Stimulated activated naive CD8-positive, alpha-beta T cell treated with anti-CD3 and anti-CD28 coated beads, Interleukin-15, amount 100 ng/mL, for 72 hours (primary cell): ENCODE measurements at regions not wholly inside any gene's neighbourhood (a gene's known extent, or its start where the extent isn't known, plus 50 kb on each side); places are given as distances from the start of the nearest gene placed in this dataset.
"Not testable (repeated sequence)": the region's sequence is repeated elsewhere in the genome, so short reads cannot be mapped to it uniquely, and the experiment has no call there.

Experiments
- ATAC-seq: fragments of 150-1000 bp; cut with Tn5 transposase; 2 replicates; pipeline ENCODE4 v1.10.0; 2021; ENCODE audit warnings: mild to moderate bottlenecking, moderate library complexity
- DNase-seq, 2 donors: peaks; one replicate each; pipeline ENCODE4 v3.0.0; 2021 to 2022
- H3K27ac Mint-ChIP-seq, 2 donors: one replicate each; pipeline ENCODE4 v1.8.0; 2022; ENCODE audit warnings: mild to moderate bottlenecking in 2 of 2, mixed read lengths in 2 of 2, moderate library complexity in 2 of 2
- H3K27me3 Mint-ChIP-seq: one replicate; pipeline ENCODE4 v1.8.0; 2022; ENCODE audit warnings: mixed read lengths
- H3K4me1 Mint-ChIP-seq: one replicate; pipeline ENCODE4 v1.8.0; 2022; ENCODE audit warnings: mild to moderate bottlenecking, mixed read lengths
- H3K4me3 Mint-ChIP-seq, 2 donors: one replicate each; pipeline ENCODE4 v1.8.0; 2022; ENCODE audit warnings: mild to moderate bottlenecking in 2 of 2, mixed read lengths in 2 of 2, moderate library complexity in 1 of 2
- H3K9me3 Mint-ChIP-seq, 2 donors: one replicate each; pipeline ENCODE4 v1.8.0; 2022; ENCODE audit warnings: mixed read lengths in 2 of 2

DNA sequence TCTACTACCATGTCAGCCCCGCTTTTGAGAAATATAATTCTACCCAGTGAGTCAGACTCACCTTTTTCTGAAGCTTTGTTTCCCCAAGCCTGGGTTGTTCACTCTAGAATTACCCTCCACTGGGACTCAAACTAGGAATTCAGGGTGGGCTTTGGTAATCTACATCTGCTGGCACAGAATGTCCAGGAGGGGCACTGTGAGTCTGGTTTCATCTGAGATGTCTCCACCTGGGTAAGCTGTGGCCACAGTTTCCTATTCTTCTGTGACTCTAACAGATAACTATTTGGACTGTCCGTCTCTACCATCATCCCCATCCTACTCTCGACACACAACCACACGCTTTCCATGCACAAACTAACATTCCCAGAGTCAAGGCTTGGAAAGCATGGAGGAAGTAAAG lies 457.2 kb downstream of the STK39 start:
- Mint-ChIP-seq H3K4me3 (no peak overlapping the region), H3K4me1 (no peaks in the 10 kb centered on the region), H3K27ac (no peak overlapping the region), H3K27me3 (peaks cover 21% of the 10 kb centered on the region), H3K9me3 (peaks cover 0 to 7% of the 10 kb centered on the region in 2 donors)
- no peak for DNase-seq
- no peak for ATAC-seq

DNA sequence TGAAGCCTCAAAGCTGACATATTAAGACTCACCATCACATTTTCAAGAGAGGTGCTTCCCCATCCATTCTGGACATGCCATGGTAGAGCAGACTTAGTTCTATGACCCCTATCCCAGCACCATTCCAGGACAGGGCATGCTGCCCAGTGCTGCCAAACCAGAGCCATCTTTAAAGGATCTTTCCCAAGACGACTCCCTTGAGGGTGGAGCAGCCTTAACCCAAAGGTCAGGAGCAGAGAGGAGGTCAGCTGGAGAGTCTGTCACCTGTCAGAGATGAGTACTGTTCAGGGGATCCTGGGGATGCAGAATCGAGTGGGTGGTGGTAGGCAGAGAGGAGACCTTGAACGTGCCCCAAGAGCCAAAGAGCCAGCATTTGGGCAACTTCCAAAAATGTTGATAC lies 459.8 kb downstream of the STK39 start:
- Mint-ChIP-seq H3K4me1 (no peaks in the 10 kb centered on the region), H3K4me3 (no peak overlapping the region), H3K27ac (no peak overlapping the region), H3K9me3 (peaks cover 0 to 7% of the 10 kb centered on the region in 2 donors), H3K27me3 (peaks cover 5% of the 10 kb centered on the region)
- DNase-seq (no peak), ATAC-seq (no peak)

GRCh38 chr2:167787021-167787420 lies 460.4 kb downstream of the STK39 start:
- DNase-seq = no peak
- Mint-ChIP-seq H3K27ac (no peak overlapping the region), H3K4me1 (no peaks in the 10 kb centered on the region), H3K9me3 (peaks cover 0 to 7% of the 10 kb centered on the region in 2 donors), H3K27me3 (no peaks in the 10 kb centered on the region), H3K4me3 (no peak overlapping the region)
- no peak for ATAC-seq

GRCh38 chr2:167785606-167786216 lies 461.7 kb downstream of the STK39 start:
- H3K27me3 Mint-ChIP-seq = no peaks in the 10 kb centered on the region
- DNase-seq (no peak), ATAC-seq (no peak)
- H3K9me3 Mint-ChIP-seq = peaks cover 0 to 7% of the 10 kb centered on the region in 2 donors
- H3K4me3 Mint-ChIP-seq = no peak overlapping the region
- H3K4me1 Mint-ChIP-seq = no peaks in the 10 kb centered on the region
- no peak overlapping the region for H3K27ac Mint-ChIP-seq

DNA sequence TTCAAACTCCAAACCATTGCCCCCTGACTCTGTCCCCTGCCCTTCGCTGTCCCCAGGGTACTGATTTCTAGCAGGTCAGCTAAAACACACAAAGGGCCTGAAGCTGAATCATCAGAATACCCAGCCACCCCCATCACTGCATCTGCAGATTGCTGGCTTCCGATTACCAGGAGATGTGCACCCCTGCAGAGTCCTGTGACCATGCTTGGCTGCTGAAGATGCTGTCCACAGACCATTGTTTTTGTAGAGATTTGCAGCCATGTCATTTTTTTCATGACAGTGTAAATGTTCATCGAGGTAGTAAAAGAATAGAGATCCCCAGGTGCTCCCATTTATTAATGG lies 463.3 kb downstream of the STK39 start:
- Mint-ChIP-seq H3K9me3 (peaks cover 0 to 7% of the 10 kb centered on the region in 2 donors), H3K27me3 (no peaks in the 10 kb centered on the region), H3K4me1 (no peaks in the 10 kb centered on the region), H3K27ac (no peak overlapping the region), H3K4me3 (no peak overlapping the region)
- no peak for DNase-seq
- no peak for ATAC-seq

DNA sequence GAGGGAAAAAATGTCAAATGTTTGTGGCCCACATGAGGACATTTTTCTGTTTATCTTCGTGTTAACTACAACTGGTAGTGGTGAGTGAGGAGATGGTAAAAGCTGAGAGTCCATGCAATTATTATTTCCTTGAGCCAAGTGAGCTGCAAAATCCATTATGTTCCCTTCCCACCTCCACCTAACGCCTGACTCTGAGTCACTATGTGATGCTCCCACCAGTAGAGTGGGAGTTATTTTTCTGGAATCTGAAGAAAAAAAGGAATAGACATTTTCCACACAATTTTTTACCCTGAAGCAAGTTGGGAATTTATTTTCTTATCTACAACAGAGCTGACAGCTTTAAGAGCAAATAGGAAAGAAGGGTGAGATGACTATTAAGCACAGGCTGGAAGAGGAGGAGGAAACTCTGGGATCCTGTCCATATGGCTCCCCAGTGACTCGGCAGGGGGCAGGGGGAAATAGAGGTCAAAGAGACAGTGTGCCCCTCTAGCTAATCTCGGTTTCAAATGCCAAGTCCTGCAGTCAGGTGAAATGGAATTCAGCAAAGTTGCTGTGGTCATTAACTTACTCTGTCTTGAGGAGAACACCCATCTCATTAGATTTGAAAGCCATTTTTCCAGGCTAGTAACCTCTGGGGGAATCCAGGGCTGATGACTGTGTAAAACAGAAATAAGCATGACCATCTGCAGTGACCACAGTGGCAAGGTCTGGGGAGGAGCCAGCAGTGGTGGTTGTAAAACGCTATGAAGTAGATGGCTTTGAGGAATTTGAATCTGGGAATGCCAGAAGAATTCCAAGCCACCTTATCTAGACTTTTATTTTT lies 463.9 kb downstream of the STK39 start:
- DNase-seq = no peak
- ATAC-seq = no peak
- H3K27me3 Mint-ChIP-seq = no peaks in the 10 kb centered on the region
- H3K27ac Mint-ChIP-seq = no peak overlapping the region
- H3K4me1 Mint-ChIP-seq = no peaks in the 10 kb centered on the region
- peaks cover 0 to 7% of the 10 kb centered on the region in 2 donors for H3K9me3 Mint-ChIP-seq
- H3K4me3 Mint-ChIP-seq = no peak overlapping the region

DNA sequence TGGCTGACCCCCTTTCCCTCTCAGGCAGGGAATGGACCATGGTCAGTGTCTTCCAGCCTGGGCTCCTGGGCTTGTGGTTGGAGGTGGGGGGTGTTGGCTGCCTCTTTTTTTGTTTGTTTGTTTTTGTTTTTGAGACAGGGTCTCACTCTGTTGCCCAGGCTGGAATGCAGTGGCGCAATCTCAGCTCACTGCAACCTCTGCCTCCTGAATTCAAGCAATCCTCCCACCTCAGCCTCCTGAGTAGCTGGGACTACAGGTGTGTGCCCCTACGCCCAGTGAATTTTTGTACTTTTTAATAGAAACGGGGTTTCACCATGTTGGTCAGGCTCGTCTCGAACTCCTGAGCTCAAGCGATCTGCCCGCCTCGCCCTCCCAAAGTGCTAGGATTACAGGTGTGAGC lies 465.8 kb downstream of the STK39 start:
- not testable (repeated sequence) for H3K27ac Mint-ChIP-seq, H3K9me3 Mint-ChIP-seq, H3K4me1 Mint-ChIP-seq, ATAC-seq, H3K4me3 Mint-ChIP-seq, DNase-seq, H3K27me3 Mint-ChIP-seq

DNA sequence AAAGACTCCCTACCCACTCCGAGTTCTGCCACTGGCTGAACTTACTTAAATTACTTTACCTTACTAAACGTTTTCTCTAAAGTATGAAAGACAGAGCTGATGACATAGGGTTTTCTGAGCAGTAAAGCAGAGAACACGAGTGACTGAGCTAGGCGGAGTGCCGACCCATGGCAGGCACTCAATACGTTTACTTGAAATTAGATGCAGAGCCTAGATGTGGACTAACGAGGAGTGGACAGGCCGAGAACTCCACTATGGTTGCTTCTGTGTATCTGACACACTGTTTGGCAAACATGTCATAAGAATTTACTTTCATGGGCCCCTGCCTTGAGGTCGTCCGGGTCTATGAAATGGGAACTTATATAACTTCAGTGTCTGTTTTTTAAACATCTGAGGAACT lies 471.0 kb downstream of the STK39 start:
- Mint-ChIP-seq H3K4me3 (no peak overlapping the region), H3K4me1 (no peaks in the 10 kb centered on the region), H3K27ac (no peak overlapping the region), H3K27me3 (no peaks in the 10 kb centered on the region), H3K9me3 (no peaks in the 10 kb centered on the region)
- ATAC-seq = no peak
- no peak for DNase-seq

DNA sequence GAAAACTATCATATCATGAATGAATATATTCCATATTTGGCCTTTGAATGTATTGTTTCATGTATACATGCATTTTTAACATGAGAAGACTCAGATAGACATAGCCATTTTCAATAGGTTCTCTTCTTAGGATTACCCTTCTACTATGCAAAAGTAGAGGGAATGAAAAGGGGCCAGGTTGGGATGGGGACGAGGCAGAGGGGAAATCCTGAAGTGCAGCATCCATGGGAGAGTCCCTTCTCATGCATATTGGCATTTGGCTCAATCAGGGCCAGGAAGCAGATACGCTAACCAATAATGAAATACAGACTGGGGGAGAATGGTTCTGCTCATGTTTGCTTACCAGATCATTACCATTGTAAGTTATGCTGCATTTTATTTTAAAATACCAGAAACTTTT lies 475.8 kb downstream of the STK39 start:
- Mint-ChIP-seq H3K27ac (no peak overlapping the region), H3K4me3 (no peak overlapping the region), H3K4me1 (no peaks in the 10 kb centered on the region), H3K9me3 (peaks cover 0 to 3% of the 10 kb centered on the region in 2 donors), H3K27me3 (no peaks in the 10 kb centered on the region)
- no peak for DNase-seq
- no peak for ATAC-seq

DNA sequence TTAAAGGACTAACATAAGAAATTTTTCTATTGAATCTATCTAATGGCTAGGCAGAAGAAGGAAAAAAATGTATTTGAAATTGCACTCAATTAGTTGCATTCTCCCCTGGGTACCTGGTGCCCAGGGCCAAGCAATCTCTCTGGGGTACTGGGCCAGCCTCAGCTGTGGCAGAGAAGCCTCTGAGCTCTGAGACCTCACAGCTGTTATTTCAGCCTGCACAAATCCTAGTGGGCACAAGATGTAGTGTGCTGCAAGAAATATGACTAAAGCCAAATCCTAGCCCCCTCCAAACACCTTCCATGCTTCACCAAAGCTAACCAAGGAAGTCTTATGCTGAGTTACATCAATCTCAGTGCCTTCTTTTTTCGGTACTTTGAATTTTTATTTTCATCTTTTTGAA lies 478.4 kb downstream of the STK39 start:
- Mint-ChIP-seq H3K27ac (no peak overlapping the region), H3K27me3 (no peaks in the 10 kb centered on the region), H3K9me3 (peaks cover 0 to 3% of the 10 kb centered on the region in 2 donors), H3K4me1 (no peaks in the 10 kb centered on the region), H3K4me3 (no peak overlapping the region)
- DNase-seq (no peak), ATAC-seq (no peak)

GRCh38 chr2:167767830-167768229 lies 479.6 kb downstream of the STK39 start:
- ATAC-seq (no peak), DNase-seq (no peak)
- no peak overlapping the region for H3K27ac Mint-ChIP-seq
- H3K4me1 Mint-ChIP-seq = no peaks in the 10 kb centered on the region
- H3K4me3 Mint-ChIP-seq = no peak overlapping the region
- H3K27me3 Mint-ChIP-seq = no peaks in the 10 kb centered on the region
- H3K9me3 Mint-ChIP-seq = peaks cover 0 to 3% of the 10 kb centered on the region in 2 donors

- no peak overlapping the region for H3K4me3 Mint-ChIP-seq
- H3K4me1 Mint-ChIP-seq = no peaks in the 10 kb centered on the region
- DNase-seq = no peak
- H3K27me3 Mint-ChIP-seq = no peaks in the 10 kb centered on the region
- H3K9me3 Mint-ChIP-seq = peaks cover 0 to 3% of the 10 kb centered on the region in 2 donors
- ATAC-seq = no peak
- H3K27ac Mint-ChIP-seq = no peak overlapping the region
These were observed 482.5 kb downstream of the STK39 start for GRCh38 chr2:167764772-167765341.

GRCh38 chr2:167761465-167762136 lies 485.8 kb downstream of the STK39 start:
- H3K4me3 Mint-ChIP-seq = no peak overlapping the region
- no peaks in the 10 kb centered on the region for H3K4me1 Mint-ChIP-seq
- no peaks in the 10 kb centered on the region for H3K9me3 Mint-ChIP-seq
- no peaks in the 10 kb centered on the region for H3K27me3 Mint-ChIP-seq
- DNase-seq = no peak
- H3K27ac Mint-ChIP-seq = no peak overlapping the region
- ATAC-seq = no peak

DNA sequence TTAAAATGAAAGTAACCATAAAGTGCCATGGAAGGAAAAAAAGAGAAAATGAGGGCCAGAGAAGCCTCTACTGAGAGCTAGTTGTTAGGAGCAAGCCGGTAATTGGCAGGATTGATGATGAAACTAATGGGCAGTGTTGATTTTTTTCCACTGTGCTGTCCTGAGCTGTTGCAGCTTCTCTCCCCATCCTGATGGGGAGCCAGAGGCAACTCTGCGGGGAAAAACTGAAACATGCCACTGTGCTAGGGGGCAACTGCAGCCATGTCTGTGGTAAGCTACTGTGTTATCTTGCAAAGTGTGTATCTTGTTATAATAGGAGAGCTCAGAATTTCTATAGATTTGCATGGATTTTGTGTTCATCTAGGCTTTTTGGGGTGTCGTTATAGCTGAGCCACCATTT lies 487.9 kb downstream of the STK39 start:
- H3K4me3 Mint-ChIP-seq = no peak overlapping the region
- no peaks in the 10 kb centered on the region for H3K27me3 Mint-ChIP-seq
- no peaks in the 10 kb centered on the region for H3K9me3 Mint-ChIP-seq
- ATAC-seq (no peak), DNase-seq (no peak)
- H3K4me1 Mint-ChIP-seq = no peaks in the 10 kb centered on the region
- H3K27ac Mint-ChIP-seq = no peak overlapping the region

- Mint-ChIP-seq H3K9me3 (no peaks in the 10 kb centered on the region), H3K27ac (no peak overlapping the region)
- ATAC-seq = no peak
These were observed 489.1 kb downstream of the STK39 start for GRCh38 chr2:167758292-167758691.

DNA sequence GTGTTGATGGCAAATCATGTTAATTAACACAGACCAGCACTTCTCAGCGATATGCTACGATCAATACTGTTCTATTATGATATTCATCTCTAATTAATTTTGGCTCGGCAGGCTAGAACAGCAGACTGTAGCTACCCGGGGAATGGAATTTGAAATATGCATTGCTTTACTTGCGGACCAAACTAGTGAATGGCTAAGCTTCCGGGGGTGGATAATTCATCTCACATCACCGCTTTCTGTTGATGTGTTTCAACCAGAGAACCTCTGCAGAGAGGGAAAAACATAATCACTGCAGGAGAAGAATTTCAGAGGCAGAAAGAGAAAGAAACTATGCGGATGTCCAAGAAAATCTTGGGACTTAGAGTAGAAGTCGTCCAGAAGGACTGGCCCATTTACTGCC lies 490.9 kb downstream of the STK39 start:
- no peak overlapping the region for H3K27ac Mint-ChIP-seq
- no peak overlapping the region for H3K4me3 Mint-ChIP-seq
- ATAC-seq = no peak
- H3K27me3 Mint-ChIP-seq = no peaks in the 10 kb centered on the region
- no peak for DNase-seq
- H3K4me1 Mint-ChIP-seq = no peaks in the 10 kb centered on the region
- no peaks in the 10 kb centered on the region for H3K9me3 Mint-ChIP-seq

More at GRCh38 chr2:167758292-167758691, 489.1 kb downstream of the STK39 start:
- Mint-ChIP-seq H3K4me1 (no peaks in the 10 kb centered on the region), H3K4me3 (no peak overlapping the region), H3K27me3 (no peaks in the 10 kb centered on the region)
- no peak for DNase-seq
